ENCODE measurements at regions not wholly inside any gene's neighbourhood (a gene's known extent, or its start where the extent isn't known, plus 50 kb on each side); places are given as distances from the start of the nearest gene placed in this dataset.
"Not testable (repeated sequence)": the region's sequence is repeated elsewhere in the genome, so short reads cannot be mapped to it uniquely, and the experiment has no call there.

- H3K9me3 ChIP-seq (ENCODE audit: low read length), result no peaks in the 10 kb centered on the region
- H3K4me1 ChIP-seq (ENCODE audit: insufficient read depth, low read length, severe bottlenecking), result no peaks in the 10 kb centered on the region
- no peaks in the 10 kb centered on the region for H3K36me3 ChIP-seq (ENCODE audit: insufficient read depth, low read length)
- no peak overlapping the region for H2AFZ ChIP-seq (ENCODE audit: low read length)
- H3F3A ChIP-seq (ENCODE audit: insufficient read depth, low read length), result no peaks in the 10 kb centered on the region
- no peaks in the 10 kb centered on the region for H3K79me2 ChIP-seq (ENCODE audit: insufficient read depth, low read length)
- H3K27me3 ChIP-seq (ENCODE audit: insufficient read depth, low read length), result 0 out of 2 replicates have a peak, but pooled peaks cover 3% of the 10 kb centered on the region
- H3K9ac ChIP-seq (ENCODE audit: low read length), result no peak overlapping the region
- no peaks in the 10 kb centered on the region for H4K20me1 ChIP-seq (ENCODE audit: insufficient read depth, low read length)
- no peaks in the 10 kb centered on the region for H3K9me2 ChIP-seq (ENCODE audit: low read depth, low read length)
- no peak overlapping the region for H3K4me3 ChIP-seq (ENCODE audit: low read depth, low read length, poor library complexity, severe bottlenecking)
- no peak overlapping the region for H3K4me2 ChIP-seq (ENCODE audit: low read length)
- H3K27ac ChIP-seq (ENCODE audit: low read depth, low read length, poor library complexity, severe bottlenecking), result no peak overlapping the region
- no peak for TF ChIP-seq EZH2 (IDR thresholded peaks at IDR 0.05; ENCODE audit: borderline replicate concordance, low read length)
- TF ChIP-seq CTCF (IDR thresholded peaks at IDR 0.05; ENCODE audit: low read length), result no peak
These were observed 139.9 kb upstream of the CDYL start for GRCh38 chr6:4636191-4636880.

GRCh38 chr6:4635666-4636065 is 140.5 kb upstream of the CDYL start:
- H3K79me2 ChIP-seq (ENCODE audit: insufficient read depth, low read length), result no peaks in the 10 kb centered on the region
- H3K9me2 ChIP-seq (ENCODE audit: low read depth, low read length), result no peaks in the 10 kb centered on the region
- no peaks in the 10 kb centered on the region for H4K20me1 ChIP-seq (ENCODE audit: insufficient read depth, low read length)
- H3K36me3 ChIP-seq (ENCODE audit: insufficient read depth, low read length), result no peaks in the 10 kb centered on the region
- H3K4me1 ChIP-seq (ENCODE audit: insufficient read depth, low read length, severe bottlenecking), result no peaks in the 10 kb centered on the region
- H3K4me2 ChIP-seq (ENCODE audit: low read length), result no peak overlapping the region
- 0 out of 2 replicates have a peak, but pooled peaks cover 4% of the 10 kb centered on the region for H3K9me3 ChIP-seq (ENCODE audit: low read length)
- no peak overlapping the region for H3K4me3 ChIP-seq (ENCODE audit: low read depth, low read length, poor library complexity, severe bottlenecking)
- no peak for TF ChIP-seq EZH2 (IDR thresholded peaks at IDR 0.05; ENCODE audit: borderline replicate concordance, low read length)
- TF ChIP-seq CTCF (IDR thresholded peaks at IDR 0.05; ENCODE audit: low read length), result no peak
- no peak overlapping the region for H2AFZ ChIP-seq (ENCODE audit: low read length)
- H3F3A ChIP-seq (ENCODE audit: insufficient read depth, low read length), result no peaks in the 10 kb centered on the region
- H3K27ac ChIP-seq (ENCODE audit: low read depth, low read length, poor library complexity, severe bottlenecking), result no peak overlapping the region
- 0 out of 2 replicates have a peak, but pooled peaks cover 3% of the 10 kb centered on the region for H3K27me3 ChIP-seq (ENCODE audit: insufficient read depth, low read length)
- no peak overlapping the region for H3K9ac ChIP-seq (ENCODE audit: low read length)

GRCh38 chr6:4632421-4632820 is 143.8 kb upstream of the CDYL start:
- Histone ChIP-seq H3K4me3 (ENCODE audit: low read depth, low read length, poor library complexity, severe bottlenecking) (no peak overlapping the region), H3K9ac (ENCODE audit: low read length) (no peak overlapping the region), H3F3A (ENCODE audit: insufficient read depth, low read length) (no peaks in the 10 kb centered on the region), H3K36me3 (ENCODE audit: insufficient read depth, low read length) (no peaks in the 10 kb centered on the region), H4K20me1 (ENCODE audit: insufficient read depth, low read length) (no peaks in the 10 kb centered on the region), H3K9me3 (ENCODE audit: low read length) (peaks cover 10% of the 10 kb centered on the region; the same call in 1 of the 2 replicates), H3K4me1 (ENCODE audit: insufficient read depth, low read length, severe bottlenecking) (no peaks in the 10 kb centered on the region), H3K9me2 (ENCODE audit: low read depth, low read length) (no peaks in the 10 kb centered on the region), H3K79me2 (ENCODE audit: insufficient read depth, low read length) (no peaks in the 10 kb centered on the region), H3K27ac (ENCODE audit: low read depth, low read length, poor library complexity, severe bottlenecking) (no peak overlapping the region), H3K27me3 (ENCODE audit: insufficient read depth, low read length) (0 out of 2 replicates have a peak, but pooled peaks cover under 1% of the 10 kb centered on the region), H2AFZ (ENCODE audit: low read length) (no peak overlapping the region), H3K4me2 (ENCODE audit: low read length) (no peak overlapping the region)
- TF ChIP-seq EZH2 (IDR thresholded peaks at IDR 0.05; ENCODE audit: borderline replicate concordance, low read length) (no peak), CTCF (IDR thresholded peaks at IDR 0.05; ENCODE audit: low read length) (no peak)

GRCh38 chr6:4629789-4630188 is 146.4 kb upstream of the CDYL start:
- not testable (repeated sequence) for H4K20me1 ChIP-seq (ENCODE audit: insufficient read depth, low read length); H3F3A ChIP-seq (ENCODE audit: insufficient read depth, low read length); H3K9ac ChIP-seq (ENCODE audit: low read length); H2AFZ ChIP-seq (ENCODE audit: low read length); H3K27ac ChIP-seq (ENCODE audit: low read depth, low read length, poor library complexity, severe bottlenecking); H3K9me2 ChIP-seq (ENCODE audit: low read depth, low read length); H3K27me3 ChIP-seq (ENCODE audit: insufficient read depth, low read length); H3K79me2 ChIP-seq (ENCODE audit: insufficient read depth, low read length); H3K4me2 ChIP-seq (ENCODE audit: low read length); H3K4me3 ChIP-seq (ENCODE audit: low read depth, low read length, poor library complexity, severe bottlenecking); H3K9me3 ChIP-seq (ENCODE audit: low read length); H3K4me1 ChIP-seq (ENCODE audit: insufficient read depth, low read length, severe bottlenecking); H3K36me3 ChIP-seq (ENCODE audit: insufficient read depth, low read length)

Measured in OCI-LY1 (cell line).